ENCODE measurements at regions not wholly inside any gene's neighbourhood (a gene's known extent, or its start where the extent isn't known, plus 50 kb on each side); places are given as distances from the start of the nearest gene placed in this dataset.
A peak's percentile ranks its signal among the peaks of the same experiment; 100 is the strongest.

DNA sequence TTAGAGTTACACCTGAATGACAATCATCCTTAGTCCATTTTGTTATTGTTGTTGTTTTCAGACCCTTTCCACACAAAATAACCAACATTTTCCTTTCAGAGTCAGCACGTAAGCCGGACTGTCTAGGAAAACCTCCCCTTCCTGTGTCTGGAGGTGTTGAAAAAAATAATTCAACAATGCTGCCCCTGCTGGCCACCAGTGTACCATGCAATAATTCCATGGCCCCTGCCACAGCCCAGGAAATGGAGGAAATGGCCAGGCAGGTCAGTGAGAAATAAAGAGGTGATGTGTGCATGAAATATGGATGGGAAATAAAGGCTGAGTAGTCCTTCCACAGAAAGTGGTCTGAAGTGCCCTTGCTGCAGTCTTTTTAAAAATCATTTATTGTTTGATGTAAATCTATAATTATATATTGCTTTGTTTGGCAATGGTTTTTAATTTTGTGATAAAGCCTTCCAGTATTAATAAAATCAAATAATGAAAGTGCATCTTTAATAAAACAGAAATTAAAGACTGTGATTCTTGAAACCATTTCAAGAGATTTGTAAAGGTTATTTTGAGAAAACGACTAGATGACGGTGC is 152.8 kb upstream of the PAPPA start:
- TF ChIP-seq, protein P1, sequence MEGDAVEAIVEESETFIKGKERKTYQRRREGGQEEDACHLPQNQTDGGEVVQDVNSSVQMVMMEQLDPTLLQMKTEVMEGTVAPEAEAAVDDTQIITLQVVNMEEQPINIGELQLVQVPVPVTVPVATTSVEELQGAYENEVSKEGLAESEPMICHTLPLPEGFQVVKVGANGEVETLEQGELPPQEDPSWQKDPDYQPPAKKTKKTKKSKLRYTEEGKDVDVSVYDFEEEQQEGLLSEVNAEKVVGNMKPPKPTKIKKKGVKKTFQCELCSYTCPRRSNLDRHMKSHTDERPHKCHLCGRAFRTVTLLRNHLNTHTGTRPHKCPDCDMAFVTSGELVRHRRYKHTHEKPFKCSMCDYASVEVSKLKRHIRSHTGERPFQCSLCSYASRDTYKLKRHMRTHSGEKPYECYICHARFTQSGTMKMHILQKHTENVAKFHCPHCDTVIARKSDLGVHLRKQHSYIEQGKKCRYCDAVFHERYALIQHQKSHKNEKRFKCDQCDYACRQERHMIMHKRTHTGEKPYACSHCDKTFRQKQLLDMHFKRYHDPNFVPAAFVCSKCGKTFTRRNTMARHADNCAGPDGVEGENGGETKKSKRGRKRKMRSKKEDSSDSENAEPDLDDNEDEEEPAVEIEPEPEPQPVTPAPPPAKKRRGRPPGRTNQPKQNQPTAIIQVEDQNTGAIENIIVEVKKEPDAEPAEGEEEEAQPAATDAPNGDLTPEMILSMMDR (IDR thresholded peaks at IDR 0.05; ENCODE audit: unreplicated experiment): peak; percentile 65
- H3K4me3 Mint-ChIP-seq: no peak overlapping the region
- no peak overlapping the region for H3K27ac Mint-ChIP-seq
- no peak for DNase-seq (ENCODE audit: low spot score in 2 of 2, unreplicated experiment in 2 of 2)
- no peaks in the 10 kb centered on the region for H3K36me3 Mint-ChIP-seq
- no peaks in the 10 kb centered on the region for H3K27me3 Mint-ChIP-seq (ENCODE audit: low read depth)
- peaks cover 13% of the 10 kb centered on the region for H3K9me3 Mint-ChIP-seq
- no peaks in the 10 kb centered on the region for H3K4me1 Mint-ChIP-seq

DNA sequence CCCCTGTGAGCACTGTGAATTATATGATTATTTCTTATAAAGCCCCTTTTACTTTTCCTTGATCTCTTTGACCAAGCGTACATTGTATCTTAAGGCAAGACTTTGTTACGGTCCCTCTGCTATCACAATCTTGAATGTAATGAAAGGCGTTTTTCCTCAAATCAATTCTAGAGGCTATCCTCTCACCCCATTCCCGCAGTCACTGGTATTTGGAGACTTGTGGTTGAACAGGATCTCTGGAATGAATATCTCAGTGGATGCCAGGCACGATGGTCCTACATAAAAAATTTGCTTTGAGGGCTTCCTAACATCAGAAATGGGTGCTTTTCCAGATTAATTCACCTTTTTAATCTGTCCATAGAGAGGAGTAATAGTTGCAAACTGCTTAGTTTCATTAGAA is 151.4 kb upstream of the PAPPA start:
- no peak for DNase-seq (ENCODE audit: low spot score in 2 of 2, unreplicated experiment in 2 of 2)
- TF ChIP-seq, protein P1 (IDR thresholded peaks at IDR 0.05; ENCODE audit: unreplicated experiment): no peak
- no peaks in the 10 kb centered on the region for H3K36me3 Mint-ChIP-seq

DNA sequence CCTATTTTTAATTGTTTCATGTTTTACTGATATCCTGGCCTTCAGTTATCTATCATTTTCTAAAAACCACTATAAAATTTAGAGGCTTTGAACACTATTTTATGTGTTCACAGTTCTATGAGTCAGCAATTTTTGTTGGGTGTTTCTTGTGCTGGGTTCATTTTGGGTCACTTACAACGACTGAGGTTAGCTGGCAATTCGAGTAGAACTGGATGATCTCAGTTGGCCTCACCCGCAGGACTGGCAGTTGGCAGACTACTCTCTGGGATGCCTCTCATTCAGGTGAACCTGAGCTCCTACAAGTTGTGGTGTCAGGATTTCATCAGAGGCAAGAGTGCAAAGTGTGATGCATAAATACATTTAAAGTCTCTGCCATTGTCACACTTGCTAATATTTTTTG is 151.0 kb upstream of the PAPPA start:
- no peak for DNase-seq (ENCODE audit: low spot score in 2 of 2, unreplicated experiment in 2 of 2)
- no peak overlapping the region for H3K4me3 Mint-ChIP-seq
- no peaks in the 10 kb centered on the region for H3K4me1 Mint-ChIP-seq
- no peak overlapping the region for H3K27ac Mint-ChIP-seq
- no peaks in the 10 kb centered on the region for H3K36me3 Mint-ChIP-seq
- H3K9me3 Mint-ChIP-seq: peaks cover 13% of the 10 kb centered on the region
- no peaks in the 10 kb centered on the region for H3K27me3 Mint-ChIP-seq (ENCODE audit: low read depth)
- TF ChIP-seq, protein P1 (IDR thresholded peaks at IDR 0.05; ENCODE audit: unreplicated experiment): no peak

More for the DNA sequence above, 151.4 kb upstream of the PAPPA start:
- H3K4me1 Mint-ChIP-seq: no peaks in the 10 kb centered on the region
- H3K9me3 Mint-ChIP-seq: peaks cover 13% of the 10 kb centered on the region
- H3K27ac Mint-ChIP-seq: no peak overlapping the region
- no peak overlapping the region for H3K4me3 Mint-ChIP-seq
- H3K27me3 Mint-ChIP-seq (ENCODE audit: low read depth): no peaks in the 10 kb centered on the region

- H3K27ac Mint-ChIP-seq: no peak overlapping the region
- no peak overlapping the region for H3K4me3 Mint-ChIP-seq
- H3K27me3 Mint-ChIP-seq (ENCODE audit: low read depth): no peaks in the 10 kb centered on the region
- H3K9me3 Mint-ChIP-seq: peaks cover 13% of the 10 kb centered on the region
- H3K4me1 Mint-ChIP-seq: no peaks in the 10 kb centered on the region
- TF ChIP-seq, protein P1 (IDR thresholded peaks at IDR 0.05; ENCODE audit: unreplicated experiment): no peak
- DNase-seq (ENCODE audit: low spot score in 2 of 2, unreplicated experiment in 2 of 2): no peak
- H3K36me3 Mint-ChIP-seq: no peaks in the 10 kb centered on the region
Observed at GRCh38 chr9:116003397-116003796, 150.2 kb upstream of the PAPPA start.

DNA sequence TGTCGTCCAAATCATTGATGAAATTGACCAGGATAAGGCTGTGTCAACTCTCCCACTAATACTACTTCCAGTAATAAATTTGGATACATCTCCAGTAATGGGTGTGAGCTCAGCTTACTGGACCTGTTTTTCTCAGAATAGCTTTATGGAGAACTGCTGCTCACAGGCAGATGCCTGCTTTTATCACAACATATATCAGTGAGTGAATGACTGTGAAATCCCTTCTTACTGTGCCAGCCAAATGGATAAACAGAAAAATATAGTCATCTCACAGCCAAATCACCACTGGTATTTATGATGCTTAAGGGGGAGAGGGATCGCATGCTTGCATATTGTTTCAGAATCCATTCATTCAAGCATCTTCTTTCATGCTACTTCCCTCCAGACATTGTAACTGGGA is 148.4 kb upstream of the PAPPA start:
- Mint-ChIP-seq H3K4me1 (no peaks in the 10 kb centered on the region), H3K9me3 (peaks cover 12% of the 10 kb centered on the region)

More for the DNA sequence above, 148.4 kb upstream of the PAPPA start:
- H3K36me3 Mint-ChIP-seq: no peaks in the 10 kb centered on the region
- H3K27me3 Mint-ChIP-seq (ENCODE audit: low read depth): no peaks in the 10 kb centered on the region
- TF ChIP-seq, protein P1 (IDR thresholded peaks at IDR 0.05; ENCODE audit: unreplicated experiment): no peak
- no peak overlapping the region for H3K27ac Mint-ChIP-seq
- no peak for DNase-seq (ENCODE audit: low spot score in 2 of 2, unreplicated experiment in 2 of 2)
- no peak overlapping the region for H3K4me3 Mint-ChIP-seq

Measured in mesothelial cell of epicardium (in vitro differentiated cells).